Endodermal cell (in vitro differentiated cells): ENCODE measurements at regions not wholly inside any gene's neighbourhood (a gene's known extent, or its start where the extent isn't known, plus 50 kb on each side); places are given as distances from the start of the nearest gene placed in this dataset.

ENCODE experiments used
- DNase-seq: peaks from one replicate; pipeline ENCODE4 v3.0.0-alpha.2; 2017
- H3K27ac ChIP-seq: 2 replicates; pipeline ENCODE4 v1.5.1; 2013; ENCODE audit warnings: mild to moderate bottlenecking, low read depth, low read length, moderate library complexity
- H3K27me3 ChIP-seq: 2 replicates; pipeline ENCODE4 v1.6.1; 2013; ENCODE audit warnings: mild to moderate bottlenecking, low read length, moderate library complexity; ENCODE audit not compliant: insufficient read depth, control insufficient read depth, poor library complexity, severe bottlenecking
- H3K36me3 ChIP-seq: 2 replicates; pipeline ENCODE4 v1.7.0; 2013; ENCODE audit warnings: mild to moderate bottlenecking, low read length, moderate library complexity; ENCODE audit not compliant: control insufficient read depth, insufficient read depth
- H3K4me1 ChIP-seq: one replicate; pipeline ENCODE4 v1.7.0; 2013; ENCODE audit warnings: low read length; ENCODE audit not compliant: control insufficient read depth, insufficient read depth
- H3K4me3 ChIP-seq: 2 replicates; pipeline ENCODE4 v1.5.1; 2013; ENCODE audit warnings: mild to moderate bottlenecking, low read length, moderate library complexity
- H3K9ac ChIP-seq: 2 replicates; pipeline ENCODE4 v1.6.1; 2013; ENCODE audit warnings: mild to moderate bottlenecking, low read length, moderate library complexity; ENCODE audit not compliant: poor library complexity, severe bottlenecking; ENCODE audit errors: extremely low read depth
- H3K9me3 ChIP-seq: 2 replicates; pipeline ENCODE4 v1.6.1; 2013; ENCODE audit warnings: mild to moderate bottlenecking, low read length, moderate library complexity; ENCODE audit not compliant: control insufficient read depth
- H3K27ac Mint-ChIP-seq: 2 replicates; pipeline ENCODE4 v1.8.0; 2020; ENCODE audit warnings: mixed read lengths
- H3K27me3 Mint-ChIP-seq: 2 replicates; pipeline ENCODE4 v1.8.0; 2021; ENCODE audit warnings: mild to moderate bottlenecking, mixed read lengths; ENCODE audit not compliant: insufficient read depth
- H3K36me3 Mint-ChIP-seq: 2 replicates; pipeline ENCODE4 v1.8.0; 2020; ENCODE audit warnings: low read depth, mixed read lengths
- H3K4me1 Mint-ChIP-seq: 2 replicates; pipeline ENCODE4 v1.8.0; 2020; ENCODE audit warnings: mixed read lengths
- H3K4me3 Mint-ChIP-seq: 2 replicates; pipeline ENCODE4 v1.8.0; 2020; ENCODE audit warnings: mild to moderate bottlenecking, moderate library complexity, mixed read lengths
- H3K9me3 Mint-ChIP-seq: 2 replicates; pipeline ENCODE4 v1.8.0; 2020; ENCODE audit warnings: mild to moderate bottlenecking, mixed read lengths
- WGBS, 2 experiments: methylation state at CpG; one replicate each; pipeline versions ENCODE4 v1.1.5 to v1.1.7; 2013; ENCODE audit warnings: missing lambda C conversion rate in 2 of 2, mixed read lengths in 1 of 2; ENCODE audit not compliant: insufficient coverage in 1 of 2, insufficient read length in 1 of 2; 5-methylcytosine and 5-hydroxymethylcytosine counted together
- TF ChIP-seq, protein P1 (sequence below): fragments of 200-600 bp; sonication (generic); conservative IDR thresholded peaks from 2 replicates; pipeline ENCODE4 v1.5.0; 2021; ENCODE audit warnings: antibody characterized with exemption, mild to moderate bottlenecking

DNA sequence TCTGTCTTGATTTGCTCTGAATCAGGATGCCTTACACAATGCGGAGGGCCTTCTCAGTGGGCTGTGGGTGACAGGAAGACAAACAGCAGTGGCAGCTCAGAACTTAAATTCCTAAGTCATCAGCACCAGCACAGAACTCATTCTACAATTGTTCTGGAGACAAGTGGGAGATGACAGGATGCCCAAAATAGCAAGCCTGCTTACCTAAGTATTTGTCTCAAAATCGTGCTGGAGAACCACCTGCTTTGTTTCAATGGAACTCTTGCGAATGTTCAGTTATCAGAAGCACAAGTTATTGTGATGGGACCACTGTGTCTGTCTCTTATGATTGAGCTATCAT lies 76.1 kb downstream of the VCAM1 start:
- Histone ChIP-seq H3K36me3 (no peaks in the 10 kb centered on the region), H3K9me3 (peaks cover 17% of the 10 kb centered on the region), H3K27ac (peak overlapping the region; percentile 16), H3K9ac (no peak overlapping the region), H3K27me3 (no peaks in the 10 kb centered on the region), H3K4me1 (no peaks in the 10 kb centered on the region), H3K4me3 (no peak overlapping the region)
- no peak for DNase-seq
- TF ChIP-seq, protein P1, sequence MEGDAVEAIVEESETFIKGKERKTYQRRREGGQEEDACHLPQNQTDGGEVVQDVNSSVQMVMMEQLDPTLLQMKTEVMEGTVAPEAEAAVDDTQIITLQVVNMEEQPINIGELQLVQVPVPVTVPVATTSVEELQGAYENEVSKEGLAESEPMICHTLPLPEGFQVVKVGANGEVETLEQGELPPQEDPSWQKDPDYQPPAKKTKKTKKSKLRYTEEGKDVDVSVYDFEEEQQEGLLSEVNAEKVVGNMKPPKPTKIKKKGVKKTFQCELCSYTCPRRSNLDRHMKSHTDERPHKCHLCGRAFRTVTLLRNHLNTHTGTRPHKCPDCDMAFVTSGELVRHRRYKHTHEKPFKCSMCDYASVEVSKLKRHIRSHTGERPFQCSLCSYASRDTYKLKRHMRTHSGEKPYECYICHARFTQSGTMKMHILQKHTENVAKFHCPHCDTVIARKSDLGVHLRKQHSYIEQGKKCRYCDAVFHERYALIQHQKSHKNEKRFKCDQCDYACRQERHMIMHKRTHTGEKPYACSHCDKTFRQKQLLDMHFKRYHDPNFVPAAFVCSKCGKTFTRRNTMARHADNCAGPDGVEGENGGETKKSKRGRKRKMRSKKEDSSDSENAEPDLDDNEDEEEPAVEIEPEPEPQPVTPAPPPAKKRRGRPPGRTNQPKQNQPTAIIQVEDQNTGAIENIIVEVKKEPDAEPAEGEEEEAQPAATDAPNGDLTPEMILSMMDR: no peak
- no peaks in the 10 kb centered on the region for H3K36me3 Mint-ChIP-seq
- H3K4me3 Mint-ChIP-seq: no peak overlapping the region
- no peak overlapping the region for H3K27ac Mint-ChIP-seq
- H3K9me3 Mint-ChIP-seq: peaks cover 4% of the 10 kb centered on the region
- H3K27me3 Mint-ChIP-seq: no peaks in the 10 kb centered on the region
- H3K4me1 Mint-ChIP-seq: peaks cover 4% of the 10 kb centered on the region
- WGBS, 2 experiments: 65 to 90% methylated on average over 3 of the region's 3 CpGs

DNA sequence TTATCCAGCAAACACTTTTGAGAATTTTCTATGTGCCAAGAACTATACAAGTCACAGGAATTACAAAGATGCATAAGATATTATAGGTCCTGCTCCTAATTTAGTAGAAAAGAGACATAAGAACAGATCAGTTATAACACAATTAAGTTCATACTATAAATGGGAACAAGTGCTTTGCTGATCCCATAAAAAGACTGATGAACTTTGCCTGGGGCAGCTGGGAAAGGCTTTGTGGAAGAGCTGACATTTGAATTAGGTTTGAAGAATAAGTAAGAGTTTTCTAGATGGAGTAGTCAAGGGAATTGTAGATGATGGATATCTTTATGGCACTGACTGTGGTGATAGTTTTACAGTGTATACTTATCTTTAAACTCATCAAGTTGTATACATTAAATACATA lies 76.5 kb downstream of the VCAM1 start:
- Mint-ChIP-seq H3K4me3 (no peak overlapping the region), H3K9me3 (peaks cover 8% of the 10 kb centered on the region), H3K4me1 (peaks cover 4% of the 10 kb centered on the region), H3K36me3 (no peaks in the 10 kb centered on the region), H3K27ac (no peak overlapping the region), H3K27me3 (no peaks in the 10 kb centered on the region)
- no peak overlapping the region for H3K9ac ChIP-seq
- H3K27me3 ChIP-seq: no peaks in the 10 kb centered on the region
- no peak overlapping the region for H3K4me3 ChIP-seq
- H3K27ac ChIP-seq: peak overlapping the region; percentile 16
- DNase-seq: no peak
- TF ChIP-seq, protein P1: no peak
- peaks cover 21% of the 10 kb centered on the region for H3K9me3 ChIP-seq
- no peaks in the 10 kb centered on the region for H3K36me3 ChIP-seq
- no peaks in the 10 kb centered on the region for H3K4me1 ChIP-seq

DNA sequence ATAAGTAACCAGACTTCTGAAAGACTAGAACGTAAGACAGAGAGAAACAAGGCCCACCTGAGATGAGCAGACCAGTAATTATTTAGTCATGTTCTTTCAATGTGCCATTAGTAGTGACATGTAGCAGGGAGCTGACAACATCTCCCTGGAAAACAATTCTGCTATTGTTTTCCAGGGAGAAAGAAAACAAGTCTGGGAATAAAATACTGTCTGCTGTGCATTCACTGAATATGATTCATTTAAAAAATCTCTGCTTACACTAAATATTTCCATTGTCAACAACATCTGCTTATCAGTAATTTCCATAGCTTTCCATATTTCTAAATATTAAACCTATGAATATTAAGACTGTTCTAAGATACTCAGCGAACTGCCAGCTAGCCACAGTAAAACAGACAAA lies 80.0 kb downstream of the VCAM1 start:
- Histone ChIP-seq H3K4me3 (no peak overlapping the region), H3K36me3 (no peaks in the 10 kb centered on the region), H3K27ac (no peak overlapping the region), H3K9ac (no peak overlapping the region), H3K9me3 (peaks cover 25% of the 10 kb centered on the region), H3K4me1 (no peaks in the 10 kb centered on the region), H3K27me3 (no peaks in the 10 kb centered on the region)
- Mint-ChIP-seq H3K27me3 (no peaks in the 10 kb centered on the region), H3K4me1 (no peaks in the 10 kb centered on the region), H3K9me3 (peaks cover 20% of the 10 kb centered on the region), H3K36me3 (no peaks in the 10 kb centered on the region), H3K27ac (no peak overlapping the region), H3K4me3 (no peak overlapping the region)
- TF ChIP-seq, protein P1: no peak
- WGBS, 2 experiments: 97 to 100% methylated on average over 1 to 2 of the region's 2 CpGs
- DNase-seq: no peak
